ENCODE measurements at regions not wholly inside any gene's neighbourhood (a gene's known extent, or its start where the extent isn't known, plus 50 kb on each side); places are given as distances from the start of the nearest gene placed in this dataset.

DNA sequence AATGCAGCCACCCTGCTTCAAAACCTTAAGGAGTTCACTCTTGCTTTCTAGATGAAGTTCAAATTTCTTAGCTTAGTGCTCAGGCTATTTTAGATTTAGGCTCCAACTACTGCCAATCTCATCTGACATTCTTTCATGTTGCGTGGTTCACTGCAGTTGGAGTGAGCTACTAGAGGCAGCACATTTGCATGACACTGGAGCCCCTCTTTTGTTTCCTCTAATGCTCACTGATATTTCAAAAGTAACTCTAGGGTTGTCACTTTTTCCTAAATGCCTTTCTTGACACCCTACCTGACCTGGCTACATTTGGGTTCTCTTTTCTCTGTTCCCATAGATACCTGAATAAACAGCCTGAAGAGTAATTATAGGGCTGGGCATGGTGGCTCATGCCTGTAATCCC lies 586.5 kb upstream of the GOT2 start:
- TF ChIP-seq, protein P1, sequence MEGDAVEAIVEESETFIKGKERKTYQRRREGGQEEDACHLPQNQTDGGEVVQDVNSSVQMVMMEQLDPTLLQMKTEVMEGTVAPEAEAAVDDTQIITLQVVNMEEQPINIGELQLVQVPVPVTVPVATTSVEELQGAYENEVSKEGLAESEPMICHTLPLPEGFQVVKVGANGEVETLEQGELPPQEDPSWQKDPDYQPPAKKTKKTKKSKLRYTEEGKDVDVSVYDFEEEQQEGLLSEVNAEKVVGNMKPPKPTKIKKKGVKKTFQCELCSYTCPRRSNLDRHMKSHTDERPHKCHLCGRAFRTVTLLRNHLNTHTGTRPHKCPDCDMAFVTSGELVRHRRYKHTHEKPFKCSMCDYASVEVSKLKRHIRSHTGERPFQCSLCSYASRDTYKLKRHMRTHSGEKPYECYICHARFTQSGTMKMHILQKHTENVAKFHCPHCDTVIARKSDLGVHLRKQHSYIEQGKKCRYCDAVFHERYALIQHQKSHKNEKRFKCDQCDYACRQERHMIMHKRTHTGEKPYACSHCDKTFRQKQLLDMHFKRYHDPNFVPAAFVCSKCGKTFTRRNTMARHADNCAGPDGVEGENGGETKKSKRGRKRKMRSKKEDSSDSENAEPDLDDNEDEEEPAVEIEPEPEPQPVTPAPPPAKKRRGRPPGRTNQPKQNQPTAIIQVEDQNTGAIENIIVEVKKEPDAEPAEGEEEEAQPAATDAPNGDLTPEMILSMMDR (IDR thresholded peaks at IDR 0.05; ENCODE audit: insufficient read depth, low read depth, low read length), result no peak
- no peak for DNase-seq (ENCODE audit: low read depth)
- no peak overlapping the region for H3K4me3 ChIP-seq (ENCODE audit: low read depth, low read length)

DNA sequence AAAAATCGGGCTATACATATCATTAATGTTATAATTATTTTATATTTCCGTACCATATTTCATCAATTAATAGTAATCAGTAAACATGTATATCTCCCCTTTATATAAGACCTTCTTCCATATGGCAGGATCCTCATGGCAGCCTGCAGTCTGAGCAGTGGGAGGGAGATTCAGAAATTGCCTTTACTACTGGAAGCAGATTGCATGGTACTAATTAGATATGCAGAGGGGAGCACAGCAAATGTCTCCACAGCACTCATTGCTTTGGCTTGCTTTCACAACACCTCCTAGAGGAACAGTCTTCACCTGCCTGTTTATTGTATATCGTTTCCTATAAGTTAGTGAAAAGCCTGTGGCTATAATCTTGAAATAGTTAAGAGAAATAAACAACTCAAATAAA lies 585.8 kb upstream of the GOT2 start:
- TF ChIP-seq, protein P1 (IDR thresholded peaks at IDR 0.05; ENCODE audit: insufficient read depth, low read depth, low read length), result no peak
- no peak overlapping the region for H3K4me3 ChIP-seq (ENCODE audit: low read depth, low read length)
- DNase-seq (ENCODE audit: low read depth), result no peak

DNA sequence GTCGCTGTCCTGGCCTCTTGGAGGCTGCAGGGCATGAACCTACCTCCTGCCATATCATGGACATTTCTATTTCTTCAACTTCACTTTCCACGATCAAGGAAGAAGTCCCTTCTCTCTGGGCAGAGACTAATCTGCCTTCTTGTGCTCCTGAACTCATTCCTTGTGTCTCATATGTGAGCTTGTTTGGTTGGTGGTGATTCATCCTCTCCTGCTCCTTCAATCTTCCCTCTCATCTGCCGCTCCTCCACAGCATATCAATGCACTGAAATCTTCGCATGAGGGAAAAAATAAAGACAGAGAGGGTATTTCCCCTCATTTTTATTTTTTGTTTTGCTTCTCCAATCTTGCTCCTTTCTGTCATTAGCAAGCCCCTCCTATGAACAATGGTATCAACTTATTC lies 571.7 kb upstream of the GOT2 start:
- TF ChIP-seq, protein P1 (IDR thresholded peaks at IDR 0.05; ENCODE audit: insufficient read depth, low read depth, low read length), result no peak
- no peak for DNase-seq (ENCODE audit: low read depth)
- H3K4me3 ChIP-seq (ENCODE audit: low read depth, low read length), result no peak overlapping the region

DNA sequence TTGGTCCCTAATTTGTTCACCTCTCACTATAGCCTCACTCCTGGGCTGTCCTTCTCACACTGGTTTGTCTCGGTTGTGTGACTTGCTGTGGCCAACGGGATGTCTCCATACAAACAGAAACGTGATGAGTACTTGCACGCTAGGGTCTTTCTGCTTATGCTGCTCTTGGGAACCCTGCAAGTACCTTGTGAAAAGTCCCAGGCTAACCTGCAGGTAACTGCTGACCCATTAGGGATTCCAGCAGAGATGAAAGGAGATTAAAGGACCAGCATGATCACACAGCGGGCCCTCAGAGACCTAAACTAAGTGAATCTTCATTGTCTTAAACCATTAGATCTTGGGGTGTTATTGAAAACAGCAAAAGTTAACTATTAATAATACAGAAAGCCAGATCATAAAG lies 562.8 kb upstream of the GOT2 start:
- TF ChIP-seq, protein P1 (IDR thresholded peaks at IDR 0.05; ENCODE audit: insufficient read depth, low read depth, low read length), result no peak
- H3K4me3 ChIP-seq (ENCODE audit: low read depth, low read length), result no peak overlapping the region
- no peak for DNase-seq (ENCODE audit: low read depth)

DNA sequence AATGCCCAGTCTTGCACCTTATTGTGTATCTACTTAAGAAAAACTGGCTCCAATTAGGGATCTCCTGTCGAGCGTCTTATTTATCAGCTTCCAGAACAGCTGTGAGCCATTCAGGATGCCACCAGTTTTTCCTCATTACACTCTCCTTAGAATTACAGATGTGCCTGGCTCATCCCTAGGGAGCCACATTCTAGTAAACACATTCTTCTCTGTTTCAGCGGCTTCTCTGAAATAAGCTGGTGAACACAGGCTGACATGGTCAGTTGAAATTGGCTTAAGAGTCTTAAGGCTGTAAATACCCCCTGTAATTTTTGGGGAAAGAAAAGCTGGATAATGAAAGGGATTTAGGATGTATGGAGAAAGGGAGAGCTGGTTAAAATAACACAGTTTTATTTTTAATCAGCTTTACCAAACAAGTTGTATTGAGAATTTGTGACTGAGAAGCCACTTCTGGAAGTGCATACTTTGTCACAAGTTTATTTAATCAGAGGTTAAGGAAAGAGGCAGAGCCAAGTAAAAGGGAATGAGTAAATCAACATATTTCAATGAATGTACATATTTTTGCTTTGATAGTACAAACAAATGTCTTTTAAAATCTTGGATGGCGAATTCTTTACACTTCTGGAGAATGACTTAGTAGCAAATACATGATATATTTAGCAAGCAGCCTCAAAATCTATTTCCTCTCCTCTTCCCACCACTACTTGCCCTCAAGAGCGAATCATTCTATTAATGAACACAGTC lies 562.0 kb upstream of the GOT2 start:
- TF ChIP-seq, protein P1 (IDR thresholded peaks at IDR 0.05; ENCODE audit: insufficient read depth, low read depth, low read length), result no peak
- H3K4me3 ChIP-seq (ENCODE audit: low read depth, low read length), result no peak overlapping the region
- DNase-seq (ENCODE audit: low read depth), result no peak

DNA sequence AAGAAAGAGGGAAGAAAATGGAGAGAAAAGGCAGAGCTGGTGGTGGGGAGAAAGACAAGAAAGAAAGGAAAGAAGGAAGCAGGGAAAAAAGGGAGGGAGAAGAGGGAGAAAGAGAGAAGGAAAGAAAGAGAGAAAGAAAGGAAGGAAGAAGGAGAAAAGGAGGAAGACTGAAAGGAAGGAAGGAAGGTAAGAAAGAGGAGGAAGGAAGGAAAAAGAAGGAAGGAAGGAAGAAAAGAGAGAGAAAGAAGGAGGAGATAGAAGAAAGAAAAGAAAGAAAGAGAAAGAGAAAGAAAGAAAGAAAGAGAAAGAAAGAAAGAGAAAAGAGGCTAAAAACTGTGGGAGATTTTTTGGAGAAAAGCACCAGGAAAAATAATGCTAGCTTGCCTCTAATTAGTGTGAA lies 561.4 kb upstream of the GOT2 start:
- TF ChIP-seq, protein P1 (IDR thresholded peaks at IDR 0.05; ENCODE audit: insufficient read depth, low read depth, low read length), result no peak
- H3K4me3 ChIP-seq (ENCODE audit: low read depth, low read length), result no peak overlapping the region
- DNase-seq (ENCODE audit: low read depth), result no peak

DNA sequence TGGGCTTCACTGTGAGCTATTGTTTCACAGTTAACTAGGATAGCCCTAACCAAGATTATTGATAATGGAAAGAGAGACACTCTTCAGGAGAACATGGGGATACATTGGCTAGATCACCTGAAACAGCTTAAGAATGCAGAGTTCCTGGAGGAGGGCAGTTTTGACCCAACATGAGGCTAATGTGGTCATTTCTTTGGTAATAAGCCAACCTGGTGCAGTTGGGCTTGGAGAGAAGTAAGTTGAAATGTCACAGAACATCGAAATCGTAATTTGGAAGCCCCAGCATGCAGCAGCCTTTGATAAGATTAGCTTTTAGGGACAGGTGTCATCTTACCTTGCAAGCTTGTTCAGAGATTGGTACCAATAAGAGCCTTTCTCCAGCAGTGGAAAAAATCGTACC lies 556.6 kb upstream of the GOT2 start:
- no peak for DNase-seq (ENCODE audit: low read depth)
- TF ChIP-seq, protein P1 (IDR thresholded peaks at IDR 0.05; ENCODE audit: insufficient read depth, low read depth, low read length), result no peak
- H3K4me3 ChIP-seq (ENCODE audit: low read depth, low read length), result no peak overlapping the region

All from fibroblast of villous mesenchyme (primary cell).